ENCODE measurements at regions not wholly inside any gene's neighbourhood (a gene's known extent, or its start where the extent isn't known, plus 50 kb on each side); places are given as distances from the start of the nearest gene placed in this dataset.

GRCh38 chr18:2172881-2173280, 398.4 kb downstream of the METTL4 start:
- DNase-seq (ENCODE audit: low spot score): no peak

GRCh38 chr18:2173486-2173885, 397.8 kb downstream of the METTL4 start:
- DNase-seq (ENCODE audit: low spot score): no peak

- DNase-seq (ENCODE audit: low spot score): no peak
Measured at GRCh38 chr18:2178036-2178435, 393.3 kb downstream of the METTL4 start.

- no peak for DNase-seq (ENCODE audit: low spot score)
Measured at GRCh38 chr18:2179498-2180183, 391.7 kb downstream of the METTL4 start.

GRCh38 chr18:2180586-2180985, 390.7 kb downstream of the METTL4 start:
- DNase-seq (ENCODE audit: low spot score): no peak

GRCh38 chr18:2183432-2183831, 387.9 kb downstream of the METTL4 start:
- DNase-seq (ENCODE audit: low spot score): no peak

GRCh38 chr18:2186967-2187366, 384.3 kb downstream of the METTL4 start:
- no peak for DNase-seq (ENCODE audit: low spot score)

GRCh38 chr18:2188258-2188657, 383.0 kb downstream of the METTL4 start:
- no peak for DNase-seq (ENCODE audit: low spot score)

GRCh38 chr18:2191180-2191790, 380.0 kb downstream of the METTL4 start:
- no peak for DNase-seq (ENCODE audit: low spot score)

GRCh38 chr18:2192562-2192961, 378.7 kb downstream of the METTL4 start:
- DNase-seq (ENCODE audit: low spot score): no peak

- no peak for DNase-seq (ENCODE audit: low spot score)
Measured at GRCh38 chr18:2197946-2198345, 373.4 kb downstream of the METTL4 start.

GRCh38 chr18:2199060-2199459, 372.2 kb downstream of the METTL4 start:
- DNase-seq (ENCODE audit: low spot score): no peak

- DNase-seq (ENCODE audit: low spot score): no peak
Measured at GRCh38 chr18:2201036-2201600, 370.2 kb downstream of the METTL4 start.

- DNase-seq (ENCODE audit: low spot score): no peak
Measured at GRCh38 chr18:2204736-2205135, 366.6 kb downstream of the METTL4 start.

- no peak for DNase-seq (ENCODE audit: low spot score)
Measured at GRCh38 chr18:2207294-2207693, 364.0 kb downstream of the METTL4 start.

GRCh38 chr18:2212598-2213205, 358.6 kb downstream of the METTL4 start:
- DNase-seq (ENCODE audit: low spot score): no peak

GRCh38 chr18:2213905-2214304, 357.4 kb downstream of the METTL4 start:
- DNase-seq (ENCODE audit: low spot score): no peak

GRCh38 chr18:2217356-2217755, 353.9 kb downstream of the METTL4 start:
- DNase-seq (ENCODE audit: low spot score): no peak

GRCh38 chr18:2218101-2218500, 353.2 kb downstream of the METTL4 start:
- DNase-seq (ENCODE audit: low spot score): no peak

GRCh38 chr18:2219706-2220105, 351.6 kb downstream of the METTL4 start:
- DNase-seq (ENCODE audit: low spot score): no peak

GRCh38 chr18:2222270-2223185, 348.8 kb downstream of the METTL4 start:
- DNase-seq (ENCODE audit: low spot score): no peak

GRCh38 chr18:2223449-2223848, 347.9 kb downstream of the METTL4 start:
- no peak for DNase-seq (ENCODE audit: low spot score)

Data from CD4-positive, alpha-beta T cell treated with Interleukin-15 for 4 hours (primary cell).